PFSK-1 (cell line): ENCODE measurements at regions not wholly inside any gene's neighbourhood (a gene's known extent, or its start where the extent isn't known, plus 50 kb on each side); places are given as distances from the start of the nearest gene placed in this dataset.

Experiments used
- FOXP2 ChIP-seq: optimal IDR thresholded peaks from 2 replicates; pipeline ENCODE3; 2011; ENCODE audit warnings: borderline replicate concordance, control low read depth, inconsistent platforms; ENCODE audit not compliant: insufficient read depth; ENCODE audit errors: extremely low read length, extremely low read depth
- POLR2AphosphoS5 ChIP-seq: IDR thresholded peaks from 2 replicates; pipeline ENCODE4 v1.6.1; 2012; ENCODE audit warnings: low read depth, mild to moderate bottlenecking, control low read depth, low read length, moderate library complexity
- SIN3A ChIP-seq: IDR thresholded peaks from 2 replicates; pipeline ENCODE4 v1.6.1; 2012; ENCODE audit warnings: mild to moderate bottlenecking, low read length, moderate library complexity, borderline replicate concordance; ENCODE audit not compliant: insufficient read depth
- TAF1 ChIP-seq: IDR thresholded peaks from 2 replicates; pipeline ENCODE4 v1.6.1; 2012; ENCODE audit warnings: low read length, control low read depth, borderline replicate concordance; ENCODE audit not compliant: insufficient read depth
- TF ChIP-seq, protein P1 (sequence below), 2 experiments: IDR thresholded peaks; 2 replicates each; pipeline versions ENCODE4 v1.6.1 to v1.8.0; 2011 to 2012; ENCODE audit warnings: low read depth in 2 of 2, low read length in 2 of 2, control low read depth in 1 of 2, inconsistent platforms in 1 of 2, mild to moderate bottlenecking in 1 of 2, moderate library complexity in 1 of 2; ENCODE audit not compliant: insufficient read depth in 1 of 2

GRCh38 chr5:82851471-82851870, 225.7 kb downstream of the TMEM167A start:
- TF ChIP-seq TAF1 (no peak), FOXP2 (no peak), SIN3A (no peak)
- TF ChIP-seq, protein P1, sequence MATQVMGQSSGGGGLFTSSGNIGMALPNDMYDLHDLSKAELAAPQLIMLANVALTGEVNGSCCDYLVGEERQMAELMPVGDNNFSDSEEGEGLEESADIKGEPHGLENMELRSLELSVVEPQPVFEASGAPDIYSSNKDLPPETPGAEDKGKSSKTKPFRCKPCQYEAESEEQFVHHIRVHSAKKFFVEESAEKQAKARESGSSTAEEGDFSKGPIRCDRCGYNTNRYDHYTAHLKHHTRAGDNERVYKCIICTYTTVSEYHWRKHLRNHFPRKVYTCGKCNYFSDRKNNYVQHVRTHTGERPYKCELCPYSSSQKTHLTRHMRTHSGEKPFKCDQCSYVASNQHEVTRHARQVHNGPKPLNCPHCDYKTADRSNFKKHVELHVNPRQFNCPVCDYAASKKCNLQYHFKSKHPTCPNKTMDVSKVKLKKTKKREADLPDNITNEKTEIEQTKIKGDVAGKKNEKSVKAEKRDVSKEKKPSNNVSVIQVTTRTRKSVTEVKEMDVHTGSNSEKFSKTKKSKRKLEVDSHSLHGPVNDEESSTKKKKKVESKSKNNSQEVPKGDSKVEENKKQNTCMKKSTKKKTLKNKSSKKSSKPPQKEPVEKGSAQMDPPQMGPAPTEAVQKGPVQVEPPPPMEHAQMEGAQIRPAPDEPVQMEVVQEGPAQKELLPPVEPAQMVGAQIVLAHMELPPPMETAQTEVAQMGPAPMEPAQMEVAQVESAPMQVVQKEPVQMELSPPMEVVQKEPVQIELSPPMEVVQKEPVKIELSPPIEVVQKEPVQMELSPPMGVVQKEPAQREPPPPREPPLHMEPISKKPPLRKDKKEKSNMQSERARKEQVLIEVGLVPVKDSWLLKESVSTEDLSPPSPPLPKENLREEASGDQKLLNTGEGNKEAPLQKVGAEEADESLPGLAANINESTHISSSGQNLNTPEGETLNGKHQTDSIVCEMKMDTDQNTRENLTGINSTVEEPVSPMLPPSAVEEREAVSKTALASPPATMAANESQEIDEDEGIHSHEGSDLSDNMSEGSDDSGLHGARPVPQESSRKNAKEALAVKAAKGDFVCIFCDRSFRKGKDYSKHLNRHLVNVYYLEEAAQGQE (IDR thresholded peaks at IDR 0.05; ENCODE audit: insufficient read depth in 1 of 2, low read depth in 2 of 2, low read length in 2 of 2), result no peak

- TF ChIP-seq FOXP2, result no peak
- TF ChIP-seq, protein P1 (IDR thresholded peaks at IDR 0.05; ENCODE audit: insufficient read depth in 1 of 2, low read depth in 2 of 2, low read length in 2 of 2), result no peak
- TF ChIP-seq SIN3A, result no peak
- TF ChIP-seq TAF1, result no peak
- no peak for TF ChIP-seq POLR2AphosphoS5
Measured at GRCh38 chr5:82850393-82850792, 226.8 kb downstream of the TMEM167A start.

GRCh38 chr5:82849885-82850284, 227.3 kb downstream of the TMEM167A start:
- TF ChIP-seq TAF1 (no peak), FOXP2 (no peak), POLR2AphosphoS5 (no peak), SIN3A (no peak)
- TF ChIP-seq, protein P1 (IDR thresholded peaks at IDR 0.05; ENCODE audit: insufficient read depth in 1 of 2, low read depth in 2 of 2, low read length in 2 of 2), result no peak

DNA sequence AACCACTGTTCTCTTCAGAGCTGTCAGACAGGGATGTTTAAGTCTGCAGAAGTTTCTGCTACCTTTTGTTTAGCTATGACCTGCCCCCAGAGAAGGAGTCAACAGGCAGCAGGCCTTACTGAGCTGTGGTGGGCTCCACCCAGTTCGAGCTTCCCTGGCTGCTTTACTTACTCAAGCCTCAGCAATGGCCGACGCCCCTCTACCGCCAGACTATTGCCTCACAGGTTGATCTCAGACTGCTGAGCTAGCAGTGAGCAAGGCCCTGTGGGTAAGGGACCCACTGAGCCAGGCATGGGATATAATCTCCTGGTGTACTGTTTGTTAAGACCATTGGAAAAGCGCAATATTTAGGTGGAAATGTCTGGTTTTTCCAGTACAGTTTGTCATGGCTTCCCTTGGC, 229.6 kb downstream of the TMEM167A start:
- TF ChIP-seq FOXP2, result no peak
- TF ChIP-seq TAF1, result no peak
- TF ChIP-seq, protein P1 (IDR thresholded peaks at IDR 0.05; ENCODE audit: insufficient read depth in 1 of 2, low read depth in 2 of 2, low read length in 2 of 2), result no peak
- TF ChIP-seq SIN3A, result no peak
- TF ChIP-seq POLR2AphosphoS5, result no peak

DNA sequence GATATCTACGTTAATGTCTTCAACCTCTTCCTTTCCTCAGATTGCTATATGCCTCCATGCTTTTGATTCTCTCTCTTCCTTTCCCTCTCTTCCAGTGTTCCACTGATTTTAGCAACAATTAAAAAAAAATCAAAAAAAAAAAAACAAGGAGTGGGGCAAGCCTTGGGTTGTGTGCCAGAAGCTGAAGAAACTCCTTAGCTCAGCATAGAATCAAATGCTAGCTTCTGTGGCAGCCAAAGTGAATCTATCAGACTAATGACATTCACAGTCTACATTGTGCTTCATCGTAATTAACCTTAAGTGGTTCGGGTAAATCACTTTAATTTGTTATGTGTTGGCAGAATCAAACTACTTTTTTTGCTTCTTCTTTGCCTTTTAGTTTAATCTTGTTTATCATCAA, 237.3 kb downstream of the TMEM167A start:
- TF ChIP-seq FOXP2 (no peak), POLR2AphosphoS5 (no peak), TAF1 (no peak), SIN3A (no peak)
- TF ChIP-seq, protein P1 (IDR thresholded peaks at IDR 0.05; ENCODE audit: insufficient read depth in 1 of 2, low read depth in 2 of 2, low read length in 2 of 2), result no peak
